ENCODE measurements at regions not wholly inside any gene's neighbourhood (a gene's known extent, or its start where the extent isn't known, plus 50 kb on each side); places are given as distances from the start of the nearest gene placed in this dataset.
"Not testable (repeated sequence)": the region's sequence is repeated elsewhere in the genome, so short reads cannot be mapped to it uniquely, and the experiment has no call there.

- DNase-seq (ENCODE audit: low spot score in 2 of 2) = no peak
- TF ChIP-seq, protein P1, sequence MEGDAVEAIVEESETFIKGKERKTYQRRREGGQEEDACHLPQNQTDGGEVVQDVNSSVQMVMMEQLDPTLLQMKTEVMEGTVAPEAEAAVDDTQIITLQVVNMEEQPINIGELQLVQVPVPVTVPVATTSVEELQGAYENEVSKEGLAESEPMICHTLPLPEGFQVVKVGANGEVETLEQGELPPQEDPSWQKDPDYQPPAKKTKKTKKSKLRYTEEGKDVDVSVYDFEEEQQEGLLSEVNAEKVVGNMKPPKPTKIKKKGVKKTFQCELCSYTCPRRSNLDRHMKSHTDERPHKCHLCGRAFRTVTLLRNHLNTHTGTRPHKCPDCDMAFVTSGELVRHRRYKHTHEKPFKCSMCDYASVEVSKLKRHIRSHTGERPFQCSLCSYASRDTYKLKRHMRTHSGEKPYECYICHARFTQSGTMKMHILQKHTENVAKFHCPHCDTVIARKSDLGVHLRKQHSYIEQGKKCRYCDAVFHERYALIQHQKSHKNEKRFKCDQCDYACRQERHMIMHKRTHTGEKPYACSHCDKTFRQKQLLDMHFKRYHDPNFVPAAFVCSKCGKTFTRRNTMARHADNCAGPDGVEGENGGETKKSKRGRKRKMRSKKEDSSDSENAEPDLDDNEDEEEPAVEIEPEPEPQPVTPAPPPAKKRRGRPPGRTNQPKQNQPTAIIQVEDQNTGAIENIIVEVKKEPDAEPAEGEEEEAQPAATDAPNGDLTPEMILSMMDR (IDR thresholded peaks at IDR 0.05) = no peak
- TF ChIP-seq POLR2A (IDR thresholded peaks at IDR 0.05) = no peak
- WGBS, 2 donors = 75 to 76% methylated on average over 3 of the region's 3 CpGs
- no peak overlapping the region for H3K4me3 ChIP-seq (ENCODE audit: low read depth, poor library complexity, severe bottlenecking)
- intact Hi-C loops (cut with DNase I; ENCODE audit: low total_unique reads) = no loop called here
Measured at GRCh38 chr9:79492092-79493009, 79.4 kb upstream of the TLE4 start.

- DNase-seq (ENCODE audit: low spot score in 2 of 2); H3K4me3 ChIP-seq (ENCODE audit: low read depth, poor library complexity, severe bottlenecking); intact Hi-C loops (cut with DNase I; ENCODE audit: low total_unique reads): not testable (repeated sequence)
- WGBS, 2 donors = 95 to 96% methylated on average over 25 of the region's 25 CpGs
Measured at GRCh38 chr9:79500196-79500864, 71.4 kb upstream of the TLE4 start.

- intact Hi-C loops (cut with DNase I; ENCODE audit: low total_unique reads) = no loop called here
Measured at GRCh38 chr9:79501546-79501945, 70.2 kb upstream of the TLE4 start.

GRCh38 chr9:79507801-79508200, 64.0 kb upstream of the TLE4 start:
- intact Hi-C loops (cut with DNase I; ENCODE audit: low total_unique reads) = no loop called here
- no peak for DNase-seq (ENCODE audit: low spot score in 2 of 2)
- TF ChIP-seq POLR2A (IDR thresholded peaks at IDR 0.05) = no peak
- TF ChIP-seq, protein P1 (IDR thresholded peaks at IDR 0.05) = no peak
- H3K4me3 ChIP-seq (ENCODE audit: low read depth, poor library complexity, severe bottlenecking) = no peak overlapping the region
- 46 to 58% methylated on average over 4 of the region's 4 CpGs for WGBS, 2 donors

More at GRCh38 chr9:79501546-79501945, 70.2 kb upstream of the TLE4 start:
- no peak for DNase-seq (ENCODE audit: low spot score in 2 of 2)
- TF ChIP-seq, protein P1 (IDR thresholded peaks at IDR 0.05) = no peak
- TF ChIP-seq POLR2A (IDR thresholded peaks at IDR 0.05) = no peak
- 60 to 66% methylated on average over 2 of the region's 2 CpGs for WGBS, 2 donors
- H3K4me3 ChIP-seq (ENCODE audit: low read depth, poor library complexity, severe bottlenecking) = no peak overlapping the region

DNA sequence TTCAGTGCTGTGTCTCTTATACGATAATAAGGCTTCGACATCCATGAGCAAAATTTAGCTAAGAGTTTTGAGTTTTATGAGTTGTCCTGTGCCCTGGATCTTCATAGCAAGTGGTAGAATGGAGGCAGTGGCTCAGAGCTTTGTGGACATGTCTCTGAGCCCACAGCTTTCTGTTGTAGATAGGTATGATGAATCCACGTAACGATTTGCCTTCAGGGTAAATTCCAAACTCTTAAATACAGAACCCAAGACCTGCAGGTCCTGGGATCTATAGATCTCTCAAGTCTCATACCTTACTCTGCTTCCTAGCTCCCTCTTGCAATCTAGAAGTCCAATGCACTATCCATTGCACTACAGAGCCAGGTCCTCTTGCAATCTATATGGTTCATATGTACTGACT, 59.5 kb upstream of the TLE4 start:
- 92 to 94% methylated on average over 4 of the region's 4 CpGs for WGBS, 2 donors
- no peak overlapping the region for H3K4me3 ChIP-seq (ENCODE audit: low read depth, poor library complexity, severe bottlenecking)
- TF ChIP-seq POLR2A (IDR thresholded peaks at IDR 0.05) = no peak
- TF ChIP-seq, protein P1 (IDR thresholded peaks at IDR 0.05) = no peak
- intact Hi-C loops (cut with DNase I; ENCODE audit: low total_unique reads) = no loop called here
- no peak for DNase-seq (ENCODE audit: low spot score in 2 of 2)
